Thoracic aorta (tissue), 2 donors: ENCODE measurements at regions not wholly inside any gene's neighbourhood (a gene's known extent, or its start where the extent isn't known, plus 50 kb on each side); places are given as distances from the start of the nearest gene placed in this dataset.

Experiments
- ATAC-seq: fragments of 150-250 bp; one replicate; pipeline ENCODE4 v1.8.0; 2017; ENCODE audit warnings: low read depth; ENCODE audit not compliant: insufficient number of reproducible peaks, low FRiP score
- DNase-seq: peaks from one replicate; pipeline ENCODE4 v3.0.0-alpha.2; 2020; ENCODE audit warnings: low spot score
- H3K27ac ChIP-seq, 2 donors: fragments of 200-600 bp; sonication (generic); 1 replicate in 1 of 2; 2 replicates in 1 of 2; pipeline ENCODE4 v1.5.1; 2016; ENCODE audit warnings: mild to moderate bottlenecking in 2 of 2, moderate library complexity in 2 of 2
- H3K27me3 ChIP-seq: fragments of 200-600 bp; sonication (generic); replicated peaks from 2 replicates; pipeline ENCODE4 v1.6.0; 2016; ENCODE audit warnings: mild to moderate bottlenecking; ENCODE audit not compliant: insufficient read depth
- H3K36me3 ChIP-seq: fragments of 200-600 bp; sonication (generic); one replicate; pipeline ENCODE4 v1.5.1; 2016
- H3K4me1 ChIP-seq, 2 donors: fragments of 200-600 bp; sonication (generic); 1 replicate in 1 of 2; 2 replicates in 1 of 2; pipeline versions ENCODE4 v1.5.1 to v1.6.0; 2016; ENCODE audit warnings: low read depth in 2 of 2, mild to moderate bottlenecking in 1 of 2; ENCODE audit not compliant: control insufficient read depth in 1 of 2
- H3K4me3 ChIP-seq: fragments of 200-600 bp; sonication (generic); 2 replicates; pipeline ENCODE4 v1.5.1; 2016; ENCODE audit warnings: mild to moderate bottlenecking
- H3K9me3 ChIP-seq: fragments of 200-600 bp; sonication (generic); 2 replicates; pipeline ENCODE4 v1.5.1; 2016
- CTCF ChIP-seq: fragments of 200-600 bp; sonication (generic); IDR thresholded peaks from one replicate; pipeline ENCODE4 v1.5.1; 2019; ENCODE audit warnings: antibody characterized with exemption

- Histone ChIP-seq H3K27ac (no peak overlapping the region), H3K9me3 (no peaks in the 10 kb centered on the region), H3K4me3 (no peak overlapping the region), H3K27me3 (no peaks in the 10 kb centered on the region), H3K36me3 (no peaks in the 10 kb centered on the region), H3K4me1 (no peaks in the 10 kb centered on the region)
- TF ChIP-seq CTCF = no peak
- DNase-seq (no peak), ATAC-seq (no peak)
Observed at GRCh38 chr20:12207875-12208274, 290.2 kb downstream of the BTBD3 start.

GRCh38 chr20:12210591-12210990 is 292.9 kb downstream of the BTBD3 start:
- Histone ChIP-seq H3K27me3 (no peaks in the 10 kb centered on the region), H3K4me3 (no peak overlapping the region), H3K9me3 (no peaks in the 10 kb centered on the region), H3K27ac (no peak overlapping the region), H3K36me3 (no peaks in the 10 kb centered on the region), H3K4me1 (no peaks in the 10 kb centered on the region)
- TF ChIP-seq CTCF = no peak
- ATAC-seq (no peak), DNase-seq (no peak)

GRCh38 chr20:12211361-12211760 is 293.7 kb downstream of the BTBD3 start:
- Histone ChIP-seq H3K9me3 (no peaks in the 10 kb centered on the region), H3K27ac (no peak overlapping the region), H3K27me3 (no peaks in the 10 kb centered on the region), H3K4me1 (no peaks in the 10 kb centered on the region), H3K36me3 (no peaks in the 10 kb centered on the region), H3K4me3 (no peak overlapping the region)
- ATAC-seq (no peak), DNase-seq (no peak)
- TF ChIP-seq CTCF = no peak

GRCh38 chr20:12217382-12217781 is 299.7 kb downstream of the BTBD3 start:
- ATAC-seq (no peak), DNase-seq (no peak)
- H3K4me3 ChIP-seq = no peak overlapping the region
- no peaks in the 10 kb centered on the region for H3K27me3 ChIP-seq
- no peaks in the 10 kb centered on the region for H3K9me3 ChIP-seq
- no peaks in the 10 kb centered on the region for H3K4me1 ChIP-seq
- no peak overlapping the region for H3K27ac ChIP-seq
- TF ChIP-seq CTCF = no peak
- no peaks in the 10 kb centered on the region for H3K36me3 ChIP-seq

GRCh38 chr20:12219798-12220197 is 302.1 kb downstream of the BTBD3 start:
- no peak overlapping the region for H3K27ac ChIP-seq
- H3K36me3 ChIP-seq = no peaks in the 10 kb centered on the region
- no peak overlapping the region for H3K4me3 ChIP-seq
- ATAC-seq (no peak), DNase-seq (no peak)
- H3K27me3 ChIP-seq = no peaks in the 10 kb centered on the region
- TF ChIP-seq CTCF = no peak
- H3K4me1 ChIP-seq = no peaks in the 10 kb centered on the region
- H3K9me3 ChIP-seq = no peaks in the 10 kb centered on the region
